WTC11 (cell line): ENCODE measurements at regions not wholly inside any gene's neighbourhood (a gene's known extent, or its start where the extent isn't known, plus 50 kb on each side); places are given as distances from the start of the nearest gene placed in this dataset.

Experiments used
- ATAC-seq: fragments of 200-7000 bp; cut with Tn5 transposase; 2 replicates; pipeline ENCODE4 v1.10.0; 2021; ENCODE audit warnings: mild to moderate bottlenecking, moderate library complexity
- CTCF ChIA-PET: fragments of 300-600 bp; sonication (Branson Sonifier 250); formaldehyde crosslinking; loops from one replicate; lab custom pipeline; 2021; ENCODE audit warnings: antibody characterized with exemption; lab: Charles Lee
- POLR2A ChIA-PET: fragments of 350-600 bp; sonication (Branson Sonifier 250); formaldehyde crosslinking; loops from one replicate; lab custom pipeline; 2021; ENCODE audit warnings: antibody characterized with exemption; lab: Charles Lee
- DNase-seq: peaks from one replicate; pipeline ENCODE4 v3.0.0; 2021; ENCODE audit warnings: low spot score
- H3K27ac Mint-ChIP-seq: 2 replicates; pipeline ENCODE4 v1.8.0; 2021; ENCODE audit warnings: mixed read lengths
- H3K27me3 Mint-ChIP-seq: 2 replicates; pipeline ENCODE4 v1.8.0; 2021; ENCODE audit warnings: low read depth, mild to moderate bottlenecking, moderate library complexity, mixed read lengths
- H3K36me3 Mint-ChIP-seq: 2 replicates; pipeline ENCODE4 v1.8.0; 2021; ENCODE audit warnings: mixed read lengths
- H3K4me1 Mint-ChIP-seq: 2 replicates; pipeline ENCODE4 v1.8.0; 2022; ENCODE audit warnings: mixed read lengths
- H3K4me3 Mint-ChIP-seq: 2 replicates; pipeline ENCODE4 v1.8.0; 2021; ENCODE audit warnings: mild to moderate bottlenecking, moderate library complexity, mixed read lengths
- H3K9me3 Mint-ChIP-seq: 2 replicates; pipeline ENCODE4 v1.8.0; 2021; ENCODE audit warnings: mixed read lengths
- AR ChIP-seq: fragments of 250-450 bp; sonication (Bioruptor Pico); IDR thresholded peaks from 2 replicates; pipeline ENCODE4 v1.9.0; 2021; ENCODE audit warnings: mild to moderate bottlenecking
- ATF1 ChIP-seq: sonication (generic); formaldehyde crosslinking; IDR thresholded peaks from 2 replicates; pipeline ENCODE4 v1.8.1; 2023; ENCODE audit warnings: mild to moderate bottlenecking, moderate library complexity, missing genetic modification reagents
- CBFB ChIP-seq: sonication (generic); formaldehyde crosslinking; IDR thresholded peaks from 2 replicates; pipeline ENCODE4 v1.8.1; 2022; ENCODE audit warnings: mild to moderate bottlenecking, low read depth, missing genetic modification reagents
- CDX4 ChIP-seq: fragments of 250-450 bp; sonication (Bioruptor Pico); IDR thresholded peaks from 2 replicates; pipeline ENCODE4 v1.9.0; 2021; ENCODE audit warnings: moderate library complexity, mild to moderate bottlenecking, inconsistent platforms, borderline replicate concordance
- MXD4 ChIP-seq: fragments of 250-450 bp; sonication (Bioruptor Pico); IDR thresholded peaks from 2 replicates; pipeline ENCODE4 v1.8.0; 2021; ENCODE audit warnings: mild to moderate bottlenecking, moderate library complexity, borderline replicate concordance
- NFATC4 ChIP-seq: fragments of 250-450 bp; sonication (Bioruptor Pico); IDR thresholded peaks from 2 replicates; pipeline ENCODE4 v1.9.0; 2021; ENCODE audit warnings: mild to moderate bottlenecking
- NR2C2 ChIP-seq: sonication (generic); formaldehyde crosslinking; IDR thresholded peaks from 2 replicates; pipeline ENCODE4 v1.8.0; 2022; ENCODE audit warnings: mild to moderate bottlenecking, missing genetic modification reagents
- RORB ChIP-seq: fragments of 250-450 bp; sonication (Bioruptor Pico); IDR thresholded peaks from 2 replicates; pipeline ENCODE4 v1.9.0; 2021; ENCODE audit warnings: mild to moderate bottlenecking
- SOX15 ChIP-seq: fragments of 250-450 bp; sonication (Bioruptor Pico); IDR thresholded peaks from 2 replicates; pipeline ENCODE4 v1.9.0; 2021; ENCODE audit warnings: mild to moderate bottlenecking
- TEAD4 ChIP-seq: sonication (generic); formaldehyde crosslinking; IDR thresholded peaks from 2 replicates; pipeline ENCODE4 v1.8.0; 2022; ENCODE audit warnings: mild to moderate bottlenecking, missing genetic modification reagents
- ZNF396 ChIP-seq: fragments of 250-450 bp; sonication (Bioruptor Pico); IDR thresholded peaks from 2 replicates; pipeline ENCODE4 v1.8.0; 2021; ENCODE audit warnings: mild to moderate bottlenecking, moderate library complexity, borderline replicate concordance
- ZNF416 ChIP-seq: fragments of 250-450 bp; sonication (Bioruptor Pico); IDR thresholded peaks from 2 replicates; pipeline ENCODE4 v1.9.0; 2021; ENCODE audit warnings: mild to moderate bottlenecking, inconsistent platforms
- ZNF512 ChIP-seq: sonication (generic); formaldehyde crosslinking; IDR thresholded peaks from 2 replicates; pipeline ENCODE4 v1.8.1; 2022; ENCODE audit warnings: missing genetic modification reagents, borderline replicate concordance
- ZNF671 ChIP-seq: fragments of 250-450 bp; sonication (Bioruptor Pico); IDR thresholded peaks from 2 replicates; pipeline ENCODE4 v1.8.0; 2021; ENCODE audit warnings: mild to moderate bottlenecking
- TF ChIP-seq, protein P1 (sequence below): sonication (generic); formaldehyde crosslinking; IDR thresholded peaks from 2 replicates; pipeline ENCODE4 v1.8.0; 2022; ENCODE audit warnings: mild to moderate bottlenecking, missing genetic modification reagents
- TF ChIP-seq, protein P2 (sequence below): sonication (generic); formaldehyde crosslinking; IDR thresholded peaks from 2 replicates; pipeline ENCODE4 v1.8.1; 2022; ENCODE audit warnings: low read depth, missing genetic modification reagents, borderline replicate concordance
- TF ChIP-seq, protein P3 (sequence below): sonication (generic); formaldehyde crosslinking; IDR thresholded peaks from 2 replicates; pipeline ENCODE4 v1.8.1; 2023; ENCODE audit warnings: mild to moderate bottlenecking, missing genetic modification reagents
- TF ChIP-seq, protein P4 (sequence below): sonication (generic); formaldehyde crosslinking; IDR thresholded peaks from 2 replicates; pipeline ENCODE4 v1.8.0; 2023; ENCODE audit warnings: mild to moderate bottlenecking, missing genetic modification reagents
- TF ChIP-seq, protein P5 (sequence below): fragments of 250-450 bp; sonication (Bioruptor Pico); IDR thresholded peaks from 2 replicates; pipeline ENCODE4 v2.1.2; 2022; ENCODE audit warnings: mild to moderate bottlenecking, moderate library complexity

DNA sequence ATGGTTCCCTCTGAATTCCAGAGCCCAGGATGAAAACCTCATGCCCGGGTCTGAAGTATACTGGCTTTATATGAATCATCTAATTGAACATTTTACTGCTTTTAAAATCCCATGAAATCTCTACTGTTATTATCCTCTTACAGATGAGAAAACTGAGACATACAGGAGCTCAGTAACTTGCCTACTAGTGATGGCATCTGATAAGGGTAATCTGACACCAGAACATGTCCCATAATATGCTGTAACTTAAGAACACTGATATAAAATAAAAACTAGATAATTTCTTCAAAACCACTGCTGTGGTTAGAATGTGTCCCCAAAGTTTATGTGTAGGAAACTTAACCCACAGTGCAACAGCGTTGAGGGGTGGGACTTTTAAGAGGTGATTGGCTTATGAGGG lies 219.6 kb upstream of the TMTC1 start:
- ATAC-seq, result no peak
- no peaks in the 10 kb centered on the region for H3K9me3 Mint-ChIP-seq
- no peak for DNase-seq
- TF ChIP-seq TEAD4, result no peak
- TF ChIP-seq NFATC4 (CRISPR knock-in tag), result no peak
- TF ChIP-seq NR2C2 (CRISPR knock-in tag), result no peak
- no peak for TF ChIP-seq SOX15
- no peak for TF ChIP-seq MXD4 (CRISPR knock-in tag)
- TF ChIP-seq, protein P1, sequence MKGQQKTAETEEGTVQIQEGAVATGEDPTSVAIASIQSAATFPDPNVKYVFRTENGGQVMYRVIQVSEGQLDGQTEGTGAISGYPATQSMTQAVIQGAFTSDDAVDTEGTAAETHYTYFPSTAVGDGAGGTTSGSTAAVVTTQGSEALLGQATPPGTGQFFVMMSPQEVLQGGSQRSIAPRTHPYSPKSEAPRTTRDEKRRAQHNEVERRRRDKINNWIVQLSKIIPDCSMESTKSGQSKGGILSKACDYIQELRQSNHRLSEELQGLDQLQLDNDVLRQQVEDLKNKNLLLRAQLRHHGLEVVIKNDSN (CRISPR knock-in tag), result no peak
- TF ChIP-seq ZNF396 (CRISPR knock-in tag), result no peak
- no peak for TF ChIP-seq AR (CRISPR knock-in tag)
- TF ChIP-seq, all 79 proteins: peak for 0
- Mint-ChIP-seq H3K27ac (no peak overlapping the region), H3K27me3 (no peaks in the 10 kb centered on the region), H3K36me3 (no peaks in the 10 kb centered on the region), H3K4me1 (no peaks in the 10 kb centered on the region), H3K4me3 (no peak overlapping the region)
- ChIA-PET CTCF (no interaction called here), POLR2A (no interaction called here)

DNA sequence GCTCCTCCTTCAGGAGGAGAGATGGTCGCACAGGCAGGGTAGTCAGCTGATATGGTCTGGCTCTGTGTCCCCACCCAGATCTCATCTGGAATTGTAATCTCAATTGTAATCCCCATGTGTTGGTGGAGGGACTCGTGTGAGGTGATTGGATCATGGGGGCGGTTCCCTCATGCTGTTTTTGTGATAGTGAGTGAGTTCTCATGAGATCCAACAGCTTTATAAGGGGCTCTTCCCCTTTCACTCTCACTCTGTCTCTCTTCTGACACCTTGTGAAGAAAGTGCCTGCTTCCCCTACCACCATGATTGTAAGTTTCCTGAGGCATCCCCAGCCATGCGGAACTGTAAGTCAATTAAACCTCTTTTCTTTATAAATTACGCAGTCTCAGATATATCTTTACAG lies 218.9 kb upstream of the TMTC1 start:
- no peaks in the 10 kb centered on the region for H3K9me3 Mint-ChIP-seq
- ChIA-PET CTCF (no interaction called here), POLR2A (no interaction called here)
- ATAC-seq (no peak), DNase-seq (no peak)
- no peak overlapping the region for H3K27ac Mint-ChIP-seq
- no peak for TF ChIP-seq ZNF671 (CRISPR knock-in tag)
- no peak for TF ChIP-seq RORB (CRISPR knock-in tag)
- no peak for TF ChIP-seq ZNF416 (CRISPR knock-in tag)
- no peak for TF ChIP-seq CBFB (CRISPR knock-in tag)
- no peak for TF ChIP-seq CDX4
- no peak overlapping the region for H3K4me3 Mint-ChIP-seq
- H3K36me3 Mint-ChIP-seq, result no peaks in the 10 kb centered on the region
- H3K27me3 Mint-ChIP-seq, result no peaks in the 10 kb centered on the region
- no peaks in the 10 kb centered on the region for H3K4me1 Mint-ChIP-seq

DNA sequence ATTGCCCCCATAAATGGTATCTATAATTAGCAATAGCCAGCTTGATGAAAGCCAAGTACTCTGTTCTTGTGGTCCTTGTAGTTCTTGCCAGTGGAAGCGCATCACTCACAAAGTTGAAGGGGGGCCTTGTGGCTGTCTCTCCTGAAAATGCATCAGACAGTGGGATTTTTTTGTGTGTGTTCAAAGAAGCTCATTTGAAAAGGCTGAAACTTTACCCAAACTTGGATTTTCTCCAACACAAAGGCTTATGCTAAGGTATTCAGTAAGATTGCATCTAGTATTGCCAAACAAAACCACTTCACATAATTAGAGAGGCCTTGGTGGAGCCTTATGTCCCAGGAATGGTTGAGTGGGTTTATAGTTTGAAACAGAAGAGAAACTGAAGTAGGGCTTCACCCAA lies 216.7 kb upstream of the TMTC1 start:
- Mint-ChIP-seq H3K9me3 (no peaks in the 10 kb centered on the region), H3K4me3 (no peak overlapping the region), H3K27me3 (no peaks in the 10 kb centered on the region), H3K36me3 (no peaks in the 10 kb centered on the region), H3K27ac (no peak overlapping the region), H3K4me1 (no peaks in the 10 kb centered on the region)
- ChIA-PET POLR2A (no interaction called here), CTCF (no interaction called here)
- DNase-seq (no peak), ATAC-seq (no peak)
- no peak for TF ChIP-seq ATF1 (CRISPR knock-in tag)
- no peak for TF ChIP-seq CBFB (CRISPR knock-in tag)
- TF ChIP-seq ZNF512 (CRISPR knock-in tag), result no peak
- TF ChIP-seq, protein P2, sequence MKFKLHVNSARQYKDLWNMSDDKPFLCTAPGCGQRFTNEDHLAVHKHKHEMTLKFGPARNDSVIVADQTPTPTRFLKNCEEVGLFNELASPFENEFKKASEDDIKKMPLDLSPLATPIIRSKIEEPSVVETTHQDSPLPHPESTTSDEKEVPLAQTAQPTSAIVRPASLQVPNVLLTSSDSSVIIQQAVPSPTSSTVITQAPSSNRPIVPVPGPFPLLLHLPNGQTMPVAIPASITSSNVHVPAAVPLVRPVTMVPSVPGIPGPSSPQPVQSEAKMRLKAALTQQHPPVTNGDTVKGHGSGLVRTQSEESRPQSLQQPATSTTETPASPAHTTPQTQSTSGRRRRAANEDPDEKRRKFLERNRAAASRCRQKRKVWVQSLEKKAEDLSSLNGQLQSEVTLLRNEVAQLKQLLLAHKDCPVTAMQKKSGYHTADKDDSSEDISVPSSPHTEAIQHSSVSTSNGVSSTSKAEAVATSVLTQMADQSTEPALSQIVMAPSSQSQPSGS (CRISPR knock-in tag), result no peak
- TF ChIP-seq, protein P3, sequence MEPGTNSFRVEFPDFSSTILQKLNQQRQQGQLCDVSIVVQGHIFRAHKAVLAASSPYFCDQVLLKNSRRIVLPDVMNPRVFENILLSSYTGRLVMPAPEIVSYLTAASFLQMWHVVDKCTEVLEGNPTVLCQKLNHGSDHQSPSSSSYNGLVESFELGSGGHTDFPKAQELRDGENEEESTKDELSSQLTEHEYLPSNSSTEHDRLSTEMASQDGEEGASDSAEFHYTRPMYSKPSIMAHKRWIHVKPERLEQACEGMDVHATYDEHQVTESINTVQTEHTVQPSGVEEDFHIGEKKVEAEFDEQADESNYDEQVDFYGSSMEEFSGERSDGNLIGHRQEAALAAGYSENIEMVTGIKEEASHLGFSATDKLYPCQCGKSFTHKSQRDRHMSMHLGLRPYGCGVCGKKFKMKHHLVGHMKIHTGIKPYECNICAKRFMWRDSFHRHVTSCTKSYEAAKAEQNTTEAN (CRISPR knock-in tag), result no peak
- no peak for TF ChIP-seq SOX15
- no peak for TF ChIP-seq NR2C2 (CRISPR knock-in tag)
- TF ChIP-seq, protein P4, sequence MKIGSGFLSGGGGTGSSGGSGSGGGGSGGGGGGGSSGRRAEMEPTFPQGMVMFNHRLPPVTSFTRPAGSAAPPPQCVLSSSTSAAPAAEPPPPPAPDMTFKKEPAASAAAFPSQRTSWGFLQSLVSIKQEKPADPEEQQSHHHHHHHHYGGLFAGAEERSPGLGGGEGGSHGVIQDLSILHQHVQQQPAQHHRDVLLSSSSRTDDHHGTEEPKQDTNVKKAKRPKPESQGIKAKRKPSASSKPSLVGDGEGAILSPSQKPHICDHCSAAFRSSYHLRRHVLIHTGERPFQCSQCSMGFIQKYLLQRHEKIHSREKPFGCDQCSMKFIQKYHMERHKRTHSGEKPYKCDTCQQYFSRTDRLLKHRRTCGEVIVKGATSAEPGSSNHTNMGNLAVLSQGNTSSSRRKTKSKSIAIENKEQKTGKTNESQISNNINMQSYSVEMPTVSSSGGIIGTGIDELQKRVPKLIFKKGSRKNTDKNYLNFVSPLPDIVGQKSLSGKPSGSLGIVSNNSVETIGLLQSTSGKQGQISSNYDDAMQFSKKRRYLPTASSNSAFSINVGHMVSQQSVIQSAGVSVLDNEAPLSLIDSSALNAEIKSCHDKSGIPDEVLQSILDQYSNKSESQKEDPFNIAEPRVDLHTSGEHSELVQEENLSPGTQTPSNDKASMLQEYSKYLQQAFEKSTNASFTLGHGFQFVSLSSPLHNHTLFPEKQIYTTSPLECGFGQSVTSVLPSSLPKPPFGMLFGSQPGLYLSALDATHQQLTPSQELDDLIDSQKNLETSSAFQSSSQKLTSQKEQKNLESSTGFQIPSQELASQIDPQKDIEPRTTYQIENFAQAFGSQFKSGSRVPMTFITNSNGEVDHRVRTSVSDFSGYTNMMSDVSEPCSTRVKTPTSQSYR, result no peak
- TF ChIP-seq, protein P5, sequence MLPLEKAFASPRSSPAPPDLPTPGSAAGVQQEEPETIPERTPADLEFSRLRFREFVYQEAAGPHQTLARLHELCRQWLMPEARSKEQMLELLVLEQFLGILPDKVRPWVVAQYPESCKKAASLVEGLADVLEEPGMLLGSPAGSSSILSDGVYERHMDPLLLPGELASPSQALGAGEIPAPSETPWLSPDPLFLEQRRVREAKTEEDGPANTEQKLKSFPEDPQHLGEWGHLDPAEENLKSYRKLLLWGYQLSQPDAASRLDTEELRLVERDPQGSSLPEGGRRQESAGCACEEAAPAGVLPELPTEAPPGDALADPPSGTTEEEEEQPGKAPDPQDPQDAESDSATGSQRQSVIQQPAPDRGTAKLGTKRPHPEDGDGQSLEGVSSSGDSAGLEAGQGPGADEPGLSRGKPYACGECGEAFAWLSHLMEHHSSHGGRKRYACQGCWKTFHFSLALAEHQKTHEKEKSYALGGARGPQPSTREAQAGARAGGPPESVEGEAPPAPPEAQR (CRISPR knock-in tag), result no peak
- no peak for TF ChIP-seq RORB (CRISPR knock-in tag)
